HEK293 (cell line): ENCODE measurements at regions not wholly inside any gene's neighbourhood (a gene's known extent, or its start where the extent isn't known, plus 50 kb on each side); places are given as distances from the start of the nearest gene placed in this dataset.

Experiments
- CTCF ChIP-seq: fragments of 450-650 bp; formaldehyde crosslinking; IDR thresholded peaks from 2 replicates; pipeline ENCODE4 v1.5.1; 2016; ENCODE audit warnings: missing biosample characterization, missing genetic modification characterization
- ELK4 ChIP-seq: IDR thresholded peaks from 2 replicates; pipeline ENCODE4 v1.6.1; 2011; ENCODE audit warnings: mild to moderate bottlenecking, low read depth, low read length, borderline replicate concordance
- MYNN ChIP-seq: fragments of 450-650 bp; formaldehyde crosslinking; IDR thresholded peaks from 2 replicates; pipeline ENCODE4 v1.5.1; 2016; ENCODE audit warnings: missing biosample characterization, missing genetic modification characterization, borderline replicate concordance
- REST ChIP-seq: fragments of 450-650 bp; formaldehyde crosslinking; IDR thresholded peaks from 2 replicates; pipeline ENCODE4 v1.5.1; 2016; ENCODE audit warnings: missing biosample characterization, missing genetic modification characterization
- ZEB2 ChIP-seq: fragments of 450-650 bp; formaldehyde crosslinking; IDR thresholded peaks from 2 replicates; pipeline ENCODE4 v1.5.1; 2016; ENCODE audit warnings: missing biosample characterization, missing genetic modification characterization
- ZNF23 ChIP-seq: fragments of 450-650 bp; formaldehyde crosslinking; IDR thresholded peaks from 2 replicates; pipeline ENCODE4 v1.5.1; 2016; ENCODE audit warnings: missing biosample characterization, missing genetic modification characterization, borderline replicate concordance
- ZNF629 ChIP-seq: fragments of 450-650 bp; formaldehyde crosslinking; IDR thresholded peaks from 2 replicates; pipeline ENCODE4 v1.5.1; 2017; ENCODE audit warnings: missing biosample characterization, missing genetic modification characterization
- ZNF670 ChIP-seq: fragments of 450-650 bp; formaldehyde crosslinking; IDR thresholded peaks from 2 replicates; pipeline ENCODE4 v1.5.1; 2016; ENCODE audit warnings: missing biosample characterization, missing genetic modification characterization, low read depth
- ZNF704 ChIP-seq: fragments of 450-650 bp; formaldehyde crosslinking; IDR thresholded peaks from 2 replicates; pipeline ENCODE4 v1.5.1; 2016; ENCODE audit warnings: missing biosample characterization, missing genetic modification characterization

GRCh38 chr1:57839067-57839466, 415.2 kb upstream of the DAB1 start:
- no peak for TF ChIP-seq CTCF
- TF ChIP-seq ZNF670: no peak
- TF ChIP-seq REST (tag by site-specific recombination): no peak
- no peak for TF ChIP-seq ELK4
- TF ChIP-seq ZNF704 (tag by site-specific recombination): no peak
- TF ChIP-seq ZEB2 (tag by site-specific recombination): no peak
- no peak for TF ChIP-seq MYNN (tag by site-specific recombination)
- no peak for TF ChIP-seq ZNF629 (tag by site-specific recombination)
- no peak for TF ChIP-seq ZNF23
